Upper lobe of left lung (tissue), 4 donors: ENCODE measurements at regions not wholly inside any gene's neighbourhood (a gene's known extent, or its start where the extent isn't known, plus 50 kb on each side); places are given as distances from the start of the nearest gene placed in this dataset.

Source experiments
- CTCF ChIP-seq, 6 experiments: fragments of 450-650 bp in 4 of 6; fragments of 200-600 bp in 2 of 6; sonication (generic) in 2 of 6; IDR thresholded peaks; one replicate each; pipeline ENCODE4 v1.5.1; 2016 to 2019; ENCODE audit warnings: antibody characterized with exemption in 6 of 6
- EP300 ChIP-seq, 4 donors: sonication (generic); formaldehyde crosslinking; IDR thresholded peaks; one replicate each; pipeline ENCODE4 v1.5.1; 2017; ENCODE audit warnings: antibody characterized with exemption in 4 of 4, control low read depth in 2 of 4
- POLR2A ChIP-seq, 4 donors: fragments of 450-650 bp; IDR thresholded peaks; one replicate each; pipeline ENCODE4 v1.5.1; 2016 to 2017; ENCODE audit warnings: antibody characterized with exemption in 4 of 4, mild to moderate bottlenecking in 2 of 4

DNA sequence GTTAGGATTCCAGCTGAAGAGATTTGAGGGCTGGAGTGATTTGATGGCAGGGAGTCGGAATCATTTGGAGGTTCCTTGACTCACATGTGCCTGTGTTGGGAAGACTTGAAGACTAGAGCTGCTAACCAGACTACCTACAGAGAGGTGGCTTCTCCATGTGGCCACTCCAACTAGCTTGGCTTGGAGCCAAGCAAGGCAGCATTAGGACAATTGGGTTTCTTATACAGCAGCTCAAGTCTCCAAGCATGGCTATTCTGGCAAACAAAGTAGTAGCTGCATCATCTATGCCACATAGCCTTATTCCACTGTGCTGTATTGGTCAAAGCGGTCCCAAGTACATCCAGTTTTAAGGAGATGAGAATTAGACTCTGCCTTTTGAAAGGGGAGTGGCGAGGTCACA, 171.7 kb upstream of the SLC4A4 start:
- TF ChIP-seq CTCF (IDR thresholded peaks at IDR 0.05) (no peak), POLR2A (IDR thresholded peaks at IDR 0.05) (no peak), EP300 (IDR thresholded peaks at IDR 0.05) (no peak)
